NT2/D1 (cell line): ENCODE measurements at regions not wholly inside any gene's neighbourhood (a gene's known extent, or its start where the extent isn't known, plus 50 kb on each side); places are given as distances from the start of the nearest gene placed in this dataset.

Source experiments
- DNase-seq: peaks from one replicate; pipeline ENCODE4 v3.0.0-alpha.2; 2011; ENCODE audit warnings: low read depth, low spot score
- H3K27me3 ChIP-seq: 2 replicates; pipeline ENCODE4 v1.6.0; 2011; ENCODE audit warnings: mild to moderate bottlenecking; ENCODE audit not compliant: insufficient read length, insufficient read depth
- H3K36me3 ChIP-seq: 2 replicates; pipeline ENCODE4 v1.6.1; 2011; ENCODE audit warnings: mild to moderate bottlenecking, low read length, mixed read lengths; ENCODE audit not compliant: insufficient read depth, insufficient read length
- H3K4me1 ChIP-seq: 2 replicates; pipeline ENCODE4 v1.5.1; 2011; ENCODE audit not compliant: insufficient read depth, insufficient read length
- H3K4me3 ChIP-seq: 2 replicates; pipeline ENCODE4 v1.5.1; 2011; ENCODE audit warnings: low read depth; ENCODE audit not compliant: insufficient read length
- H3K9ac ChIP-seq: 2 replicates; pipeline ENCODE4 v1.6.0; 2011; ENCODE audit warnings: low read depth; ENCODE audit not compliant: insufficient read length
- H3K9me3 ChIP-seq: 2 replicates; pipeline ENCODE4 v1.5.1; 2011; ENCODE audit warnings: mild to moderate bottlenecking, low read length; ENCODE audit not compliant: insufficient read depth
- SUZ12 ChIP-seq: IDR thresholded peaks from 2 replicates; pipeline ENCODE4 v1.6.1; 2011; ENCODE audit not compliant: insufficient read length, insufficient read depth; ENCODE audit errors: extremely low read depth
- YY1 ChIP-seq: IDR thresholded peaks from 2 replicates; pipeline ENCODE4 v1.6.1; 2011; ENCODE audit not compliant: insufficient read length, insufficient read depth
- ZNF274 ChIP-seq: IDR thresholded peaks from 2 replicates; pipeline ENCODE4 v1.6.1; 2011; ENCODE audit warnings: mild to moderate bottlenecking, low read depth, low read length

DNA sequence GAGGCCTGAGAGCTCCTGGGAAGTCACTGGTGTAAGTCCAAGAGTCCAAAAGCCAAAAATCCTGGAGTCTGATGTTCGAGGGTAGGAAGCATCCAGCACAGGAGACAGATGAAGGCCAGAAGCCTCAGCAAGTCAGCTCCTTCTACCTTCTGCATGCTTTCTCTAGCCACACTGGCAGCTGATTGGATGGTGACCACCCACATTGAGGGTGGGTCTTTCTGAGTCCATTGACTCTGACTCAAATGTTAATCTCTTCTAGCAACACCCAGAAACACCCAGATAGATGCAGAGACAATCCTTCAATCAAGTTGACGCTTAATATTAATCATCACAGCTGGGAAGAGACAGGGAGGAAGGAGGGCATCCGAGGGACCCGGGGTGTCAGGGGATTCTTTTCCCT, 305.8 kb downstream of the AACS start:
- no peaks in the 10 kb centered on the region for H3K27me3 ChIP-seq
- no peak overlapping the region for H3K9ac ChIP-seq
- no peaks in the 10 kb centered on the region for H3K9me3 ChIP-seq
- TF ChIP-seq YY1: no peak
- no peak for TF ChIP-seq ZNF274
- TF ChIP-seq SUZ12: no peak
- H3K36me3 ChIP-seq: no peaks in the 10 kb centered on the region
- no peak for DNase-seq
- no peaks in the 10 kb centered on the region for H3K4me1 ChIP-seq
- H3K4me3 ChIP-seq: no peak overlapping the region

DNA sequence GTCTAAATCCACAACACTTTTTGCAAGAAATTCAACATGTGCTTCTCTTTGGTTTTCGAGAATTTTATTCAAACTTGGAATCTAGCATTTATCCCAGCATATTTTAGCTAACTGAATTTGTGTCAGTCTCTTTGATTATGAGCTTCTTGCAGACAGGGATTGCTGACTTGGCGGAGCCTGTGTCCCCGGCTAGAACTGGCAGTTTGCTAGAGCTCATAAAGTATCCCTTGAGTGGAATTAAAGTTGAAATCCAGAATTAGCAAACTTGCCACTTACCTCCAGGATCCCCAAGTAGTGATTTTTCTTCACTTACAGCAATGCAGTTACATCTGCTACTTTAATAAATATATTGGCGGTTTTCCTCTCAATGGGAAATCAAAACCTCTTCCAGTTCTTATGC, 306.9 kb downstream of the AACS start:
- H3K9ac ChIP-seq: no peak overlapping the region

GRCh38 chr12:125373375-125373774, 308.1 kb downstream of the AACS start:
- Histone ChIP-seq H3K9ac (no peak overlapping the region), H3K27me3 (no peaks in the 10 kb centered on the region), H3K9me3 (0 out of 2 replicates have a peak, but pooled peaks cover 5% of the 10 kb centered on the region), H3K4me1 (no peaks in the 10 kb centered on the region), H3K36me3 (no peaks in the 10 kb centered on the region), H3K4me3 (no peak overlapping the region)
- TF ChIP-seq ZNF274 (no peak), SUZ12 (no peak), YY1 (no peak)
- DNase-seq: no peak

More for the DNA sequence above, 306.9 kb downstream of the AACS start:
- no peak for DNase-seq
- no peaks in the 10 kb centered on the region for H3K27me3 ChIP-seq
- H3K4me3 ChIP-seq: no peak overlapping the region
- no peaks in the 10 kb centered on the region for H3K9me3 ChIP-seq
- H3K4me1 ChIP-seq: no peaks in the 10 kb centered on the region
- no peak for TF ChIP-seq ZNF274
- no peak for TF ChIP-seq YY1
- no peak for TF ChIP-seq SUZ12
- no peaks in the 10 kb centered on the region for H3K36me3 ChIP-seq

GRCh38 chr12:125376422-125376821, 311.2 kb downstream of the AACS start:
- no peak for DNase-seq
- TF ChIP-seq SUZ12 (no peak), YY1 (no peak), ZNF274 (no peak)
- H3K4me1 ChIP-seq: no peaks in the 10 kb centered on the region
- H3K36me3 ChIP-seq: no peaks in the 10 kb centered on the region
- H3K27me3 ChIP-seq: no peaks in the 10 kb centered on the region
- H3K9ac ChIP-seq: no peak overlapping the region
- 0 out of 2 replicates have a peak, but pooled peaks cover 11% of the 10 kb centered on the region for H3K9me3 ChIP-seq
- no peak overlapping the region for H3K4me3 ChIP-seq

GRCh38 chr12:125377093-125377492, 311.9 kb downstream of the AACS start:
- TF ChIP-seq YY1 (no peak), SUZ12 (no peak), ZNF274 (no peak)
- Histone ChIP-seq H3K9ac (no peak overlapping the region), H3K4me1 (no peaks in the 10 kb centered on the region), H3K36me3 (no peaks in the 10 kb centered on the region), H3K4me3 (no peak overlapping the region), H3K9me3 (0 out of 2 replicates have a peak, but pooled peaks cover 11% of the 10 kb centered on the region), H3K27me3 (no peaks in the 10 kb centered on the region)
- no peak for DNase-seq

DNA sequence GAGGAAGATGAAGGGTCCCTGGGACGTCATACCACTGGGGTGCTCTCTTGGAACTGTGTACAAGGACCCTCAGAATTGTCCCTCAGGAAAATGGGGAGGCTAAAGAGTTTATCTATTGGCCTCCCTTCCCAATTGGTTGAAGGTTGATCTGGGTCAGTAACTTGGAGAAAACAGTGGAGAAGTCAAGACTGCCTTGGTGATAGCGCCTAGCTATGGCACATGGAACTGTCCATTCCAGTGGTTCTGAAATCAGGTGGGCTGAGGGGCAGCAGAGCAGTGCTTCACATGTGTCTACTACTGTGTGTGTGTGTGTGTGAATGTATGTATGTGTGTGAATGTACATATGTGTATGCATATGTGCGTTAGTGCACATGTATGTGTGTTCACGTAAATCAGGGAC, 316.1 kb downstream of the AACS start:
- TF ChIP-seq SUZ12 (no peak), ZNF274 (no peak), YY1 (no peak)
- no peak for DNase-seq

GRCh38 chr12:125382926-125383325, 317.7 kb downstream of the AACS start:
- H3K4me1 ChIP-seq: no peaks in the 10 kb centered on the region
- H3K27me3 ChIP-seq: no peaks in the 10 kb centered on the region
- DNase-seq: no peak
- TF ChIP-seq ZNF274 (no peak), YY1 (no peak), SUZ12 (no peak)
- H3K9me3 ChIP-seq: 0 out of 2 replicates have a peak, but pooled peaks cover 10% of the 10 kb centered on the region
- H3K4me3 ChIP-seq: no peak overlapping the region
- H3K9ac ChIP-seq: no peak overlapping the region
- no peaks in the 10 kb centered on the region for H3K36me3 ChIP-seq

More for the DNA sequence above, 316.1 kb downstream of the AACS start:
- Histone ChIP-seq H3K36me3 (no peaks in the 10 kb centered on the region), H3K4me1 (no peaks in the 10 kb centered on the region), H3K4me3 (no peak overlapping the region), H3K9ac (no peak overlapping the region), H3K9me3 (0 out of 2 replicates have a peak, but pooled peaks cover 11% of the 10 kb centered on the region), H3K27me3 (no peaks in the 10 kb centered on the region)

- no peak overlapping the region for H3K4me3 ChIP-seq
- DNase-seq: no peak
- no peaks in the 10 kb centered on the region for H3K36me3 ChIP-seq
- H3K27me3 ChIP-seq: no peaks in the 10 kb centered on the region
- no peak for TF ChIP-seq ZNF274
- no peak for TF ChIP-seq SUZ12
- TF ChIP-seq YY1: no peak
- no peak overlapping the region for H3K9ac ChIP-seq
- H3K9me3 ChIP-seq: no peaks in the 10 kb centered on the region
- peaks cover 3% of the 10 kb centered on the region for H3K4me1 ChIP-seq
These were observed 321.4 kb downstream of the AACS start for GRCh38 chr12:125386652-125387051.
